ENCODE measurements at regions not wholly inside any gene's neighbourhood (a gene's known extent, or its start where the extent isn't known, plus 50 kb on each side); places are given as distances from the start of the nearest gene placed in this dataset.

DNA sequence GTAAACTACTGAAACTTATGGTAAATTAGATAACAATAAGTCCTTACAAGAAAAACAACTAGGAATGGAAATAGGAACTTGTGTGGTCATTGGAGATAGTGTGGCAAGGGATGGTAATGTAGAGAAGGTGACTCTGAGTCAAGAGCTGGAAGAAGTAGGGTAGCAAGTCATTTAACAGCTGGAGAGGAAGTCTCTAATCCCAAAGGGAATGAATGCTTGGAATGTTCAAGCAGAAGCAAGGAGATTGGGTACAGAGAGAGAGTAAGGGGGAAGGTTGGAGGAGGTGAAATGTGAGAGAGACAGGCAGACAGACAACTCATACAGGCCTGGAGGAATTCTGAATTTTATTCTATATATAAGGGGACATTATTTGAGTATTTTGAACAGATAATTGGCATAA, 260.6 kb upstream of the MAD2L1 start:
- no peaks in the 10 kb centered on the region for H3K27me3 ChIP-seq (ENCODE audit: insufficient read depth)
- no peaks in the 10 kb centered on the region for H3K79me2 ChIP-seq (ENCODE audit: insufficient read depth)
- no peak for DNase-seq
- H3K36me3 ChIP-seq (replicated peaks in 1 of 2; ENCODE audit: control insufficient read depth in 1 of 2, insufficient read depth in 2 of 2, low read length in 1 of 2): no peaks in the 10 kb centered on the region
- H3K9me2 ChIP-seq: no peaks in the 10 kb centered on the region
- ChIA-PET POLR2A (no interaction called here), CTCF (no interaction called here)
- no peak overlapping the region for H2AFZ ChIP-seq (ENCODE audit: low read depth)
- H3K9me3 ChIP-seq: no peaks in the 10 kb centered on the region
- H3K4me2 ChIP-seq: no peak overlapping the region
- H3K27ac ChIP-seq (ENCODE audit: low read depth in 2 of 2, low read length in 1 of 2): no peak overlapping the region
- no peak for TF ChIP-seq RFX5 (IDR thresholded peaks at IDR 0.05; ENCODE audit: low read length)
- TF ChIP-seq MEF2A (IDR thresholded peaks at IDR 0.05; ENCODE audit: borderline replicate concordance, low read depth): no peak
- no peak for TF ChIP-seq MXI1 (IDR thresholded peaks at IDR 0.05; ENCODE audit: low read depth, low read length)
- TF ChIP-seq GATA2 (CRISPR knock-in tag; IDR thresholded peaks at IDR 0.05): no peak
- TF ChIP-seq FOSL2 (IDR thresholded peaks at IDR 0.05; ENCODE audit: borderline replicate concordance, low read depth): no peak
- TF ChIP-seq FOXM1 (IDR thresholded peaks at IDR 0.05; ENCODE audit: low read depth): no peak
- no peak for TF ChIP-seq RAD21 (IDR thresholded peaks at IDR 0.05; ENCODE audit: low read length)
- TF ChIP-seq POLR2AphosphoS5 (IDR thresholded peaks at IDR 0.05; ENCODE audit: low read depth, low read length): no peak
- TF ChIP-seq, protein P1, sequence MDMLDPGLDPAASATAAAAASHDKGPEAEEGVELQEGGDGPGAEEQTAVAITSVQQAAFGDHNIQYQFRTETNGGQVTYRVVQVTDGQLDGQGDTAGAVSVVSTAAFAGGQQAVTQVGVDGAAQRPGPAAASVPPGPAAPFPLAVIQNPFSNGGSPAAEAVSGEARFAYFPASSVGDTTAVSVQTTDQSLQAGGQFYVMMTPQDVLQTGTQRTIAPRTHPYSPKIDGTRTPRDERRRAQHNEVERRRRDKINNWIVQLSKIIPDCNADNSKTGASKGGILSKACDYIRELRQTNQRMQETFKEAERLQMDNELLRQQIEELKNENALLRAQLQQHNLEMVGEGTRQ (IDR thresholded peaks at IDR 0.05; ENCODE audit: borderline replicate concordance, low read depth, low read length): no peak
- no peak for TF ChIP-seq CHD2 (IDR thresholded peaks at IDR 0.05; ENCODE audit: low read length, partially characterized antibody)
- TF ChIP-seq EZH2phosphoT487 (IDR thresholded peaks at IDR 0.05; ENCODE audit: borderline replicate concordance, low read depth): no peak
- no peak for TF ChIP-seq NRF1 (IDR thresholded peaks at IDR 0.05; ENCODE audit: low read depth, low read length)
- no peak for TF ChIP-seq GABPA (IDR thresholded peaks at IDR 0.05; ENCODE audit: low read depth)
- TF ChIP-seq SMC3 (IDR thresholded peaks at IDR 0.05; ENCODE audit: low read depth, low read length): no peak
- no peak for TF ChIP-seq YY1 (IDR thresholded peaks at IDR 0.05; ENCODE audit: low read depth)
- TF ChIP-seq RCOR1 (IDR thresholded peaks at IDR 0.05; ENCODE audit: low read length): no peak
- TF ChIP-seq TCF12 (IDR thresholded peaks at IDR 0.05): no peak
- no peak for TF ChIP-seq RXRA (IDR thresholded peaks at IDR 0.05; ENCODE audit: borderline replicate concordance, low read depth)
- TF ChIP-seq, protein P2, sequence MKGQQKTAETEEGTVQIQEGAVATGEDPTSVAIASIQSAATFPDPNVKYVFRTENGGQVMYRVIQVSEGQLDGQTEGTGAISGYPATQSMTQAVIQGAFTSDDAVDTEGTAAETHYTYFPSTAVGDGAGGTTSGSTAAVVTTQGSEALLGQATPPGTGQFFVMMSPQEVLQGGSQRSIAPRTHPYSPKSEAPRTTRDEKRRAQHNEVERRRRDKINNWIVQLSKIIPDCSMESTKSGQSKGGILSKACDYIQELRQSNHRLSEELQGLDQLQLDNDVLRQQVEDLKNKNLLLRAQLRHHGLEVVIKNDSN (IDR thresholded peaks at IDR 0.05; ENCODE audit: borderline replicate concordance, low read depth): no peak
- no peaks in the 10 kb centered on the region for H3K4me1 ChIP-seq (ENCODE audit: control insufficient read depth in 1 of 2, insufficient read depth in 2 of 2, low read depth in 1 of 2, low read length in 1 of 2)
- no peaks in the 10 kb centered on the region for H4K20me1 ChIP-seq (ENCODE audit: insufficient read depth)
- H3F3A ChIP-seq (replicated peaks; ENCODE audit: insufficient read depth): no peaks in the 10 kb centered on the region
- H3K4me3 ChIP-seq (ENCODE audit: low read depth in 2 of 2, low read length in 1 of 2): no peak overlapping the region
- no peak overlapping the region for H3K9ac ChIP-seq

DNA sequence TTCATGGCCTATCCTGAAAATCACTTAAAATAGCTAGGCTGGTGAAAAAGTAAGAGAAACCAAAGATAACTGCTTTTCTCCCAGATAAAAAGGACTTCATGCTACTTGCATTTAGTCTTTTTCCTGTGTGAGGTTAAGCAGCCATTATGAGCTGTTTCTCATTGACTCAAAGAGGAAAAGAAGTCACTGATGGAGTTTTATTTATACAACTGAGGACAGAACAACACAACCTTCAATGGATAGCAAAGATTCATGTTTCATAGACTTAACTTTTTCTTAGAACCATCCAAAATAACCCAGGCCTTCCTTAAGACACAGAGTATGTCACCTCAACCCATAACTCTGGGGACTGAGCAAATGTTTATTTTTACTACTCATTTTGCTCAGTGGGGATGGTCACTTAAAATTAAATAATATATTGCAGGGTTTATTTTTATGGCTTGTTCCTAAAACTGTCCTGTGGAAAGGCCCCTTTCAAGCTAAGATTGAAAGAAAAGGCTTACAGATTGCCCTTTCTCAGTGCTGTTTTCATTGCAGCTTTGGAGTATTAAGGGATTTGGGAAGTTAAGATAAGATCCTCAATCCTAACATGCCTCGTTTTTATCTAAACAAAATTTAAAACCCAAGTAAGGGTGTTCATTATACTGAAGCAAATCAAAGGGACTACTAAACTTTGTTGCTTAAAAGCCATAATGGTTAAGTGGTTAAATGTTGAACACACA, 252.6 kb upstream of the MAD2L1 start:
- Histone ChIP-seq H3K79me2 (ENCODE audit: insufficient read depth) (no peaks in the 10 kb centered on the region), H3K27ac (ENCODE audit: low read depth in 2 of 2, low read length in 1 of 2) (no peak overlapping the region), H2AFZ (ENCODE audit: low read depth) (no peak overlapping the region), H3K4me3 (ENCODE audit: low read depth in 2 of 2, low read length in 1 of 2) (no peak overlapping the region), H3K36me3 (replicated peaks in 1 of 2; ENCODE audit: control insufficient read depth in 1 of 2, insufficient read depth in 2 of 2, low read length in 1 of 2) (no peaks in the 10 kb centered on the region), H3F3A (replicated peaks; ENCODE audit: insufficient read depth) (no peaks in the 10 kb centered on the region), H3K4me2 (no peak overlapping the region), H4K20me1 (ENCODE audit: insufficient read depth) (no peaks in the 10 kb centered on the region), H3K9ac (no peak overlapping the region), H3K9me3 (no peaks in the 10 kb centered on the region), H3K4me1 (ENCODE audit: control insufficient read depth in 1 of 2, insufficient read depth in 2 of 2, low read depth in 1 of 2, low read length in 1 of 2) (no peaks in the 10 kb centered on the region), H3K27me3 (ENCODE audit: insufficient read depth) (no peaks in the 10 kb centered on the region), H3K9me2 (no peaks in the 10 kb centered on the region)
- ChIA-PET POLR2A (no interaction called here), CTCF (no interaction called here)
- WGBS (ENCODE audit: low lambda C conversion rate): 0% methylated on average over 1 of the region's 1 CpG
- TF ChIP-seq FOXM1 (IDR thresholded peaks at IDR 0.05; ENCODE audit: low read depth): no peak
- TF ChIP-seq NFIC (IDR thresholded peaks at IDR 0.05; ENCODE audit: borderline replicate concordance): no peak
- TF ChIP-seq YY1 (IDR thresholded peaks at IDR 0.05; ENCODE audit: low read depth): no peak
- TF ChIP-seq, protein P1 (IDR thresholded peaks at IDR 0.05; ENCODE audit: borderline replicate concordance, low read depth, low read length): no peak
- no peak for TF ChIP-seq FOSL2 (IDR thresholded peaks at IDR 0.05; ENCODE audit: borderline replicate concordance, low read depth)
- TF ChIP-seq SMC3 (IDR thresholded peaks at IDR 0.05; ENCODE audit: low read depth, low read length): no peak
- no peak for DNase-seq
